SK-N-SH (cell line): ENCODE measurements at regions not wholly inside any gene's neighbourhood (a gene's known extent, or its start where the extent isn't known, plus 50 kb on each side); places are given as distances from the start of the nearest gene placed in this dataset.

Experiments
- CTCF ChIP-seq: fragments of 200-600 bp; sonication (generic); IDR thresholded peaks from 2 replicates; pipeline ENCODE4 v1.6.1; 2017; ENCODE audit warnings: antibody characterized with exemption, mild to moderate bottlenecking, moderate library complexity
- EZH2phosphoT487 ChIP-seq: fragments of 200-600 bp; sonication (generic); IDR thresholded peaks from 2 replicates; pipeline ENCODE4 v1.6.1; 2017; ENCODE audit warnings: low read depth, mixed run types, mild to moderate bottlenecking, antibody characterized with exemption, moderate library complexity, borderline replicate concordance
- ZBTB33 ChIP-seq: IDR thresholded peaks from 2 replicates; pipeline ENCODE4 v1.4.0; 2012; ENCODE audit warnings: low read depth, borderline replicate concordance

GRCh38 chr14:83712418-83713129, 1817.4 kb upstream of the FLRT2 start:
- no peak for TF ChIP-seq CTCF
- no peak for TF ChIP-seq ZBTB33
- TF ChIP-seq EZH2phosphoT487, result no peak
